IMR-90 (cell line): ENCODE measurements at regions not wholly inside any gene's neighbourhood (a gene's known extent, or its start where the extent isn't known, plus 50 kb on each side); places are given as distances from the start of the nearest gene placed in this dataset.

Source experiments
- ATAC-seq: fragments of 200-7000 bp; cut with Tn5 transposase; 2 replicates; pipeline ENCODE4 v1.9.1; 2020; ENCODE audit warnings: low read depth, mild to moderate bottlenecking, moderate library complexity
- BruUV-seq: library from RNA; stranded (reverse); fragments of 400-500 nt; replicated peaks from 2 replicates; lab custom pipeline; 2021; lab: Mats Ljungman, UMichigan
- CTCF ChIA-PET: fragments of 300-600 bp; formaldehyde crosslinking; extraction: SDS; loops from one replicate; lab custom pipeline; 2021; ENCODE audit warnings: antibody characterized with exemption; lab: Yijun Ruan, JAX
- POLR2A ChIA-PET: fragments of 300-600 bp; sonication (Branson Sonifier 250); formaldehyde crosslinking; loops from one replicate; lab custom pipeline; 2022; ENCODE audit warnings: antibody characterized with exemption; ENCODE audit not compliant: unreplicated experiment; lab: Charles Lee
- DNase-seq: peaks from one replicate; pipeline ENCODE4 v3.0.0; 2013
- H2AFZ ChIP-seq: replicated peaks from 2 replicates; pipeline ENCODE3; 2013; ENCODE audit warnings: low read length, mild to moderate bottlenecking; ENCODE audit not compliant: poor library complexity
- H2AK5ac ChIP-seq: 2 replicates; pipeline ENCODE4 v1.6.1; 2013; ENCODE audit warnings: low read depth, low read length, inconsistent platforms
- H2AK9ac ChIP-seq: replicated peaks from 2 replicates; pipeline ENCODE3; 2013; ENCODE audit warnings: mild to moderate bottlenecking, low read depth, low read length, moderate library complexity; ENCODE audit not compliant: poor library complexity
- H2BK120ac ChIP-seq: 2 replicates; pipeline ENCODE4 v1.6.1; 2013; ENCODE audit warnings: low read depth, low read length, inconsistent platforms
- H2BK15ac ChIP-seq: 3 replicates; pipeline ENCODE4 v1.6.1; 2013; ENCODE audit warnings: low read depth, low read length, inconsistent platforms
- H2BK20ac ChIP-seq: 2 replicates; pipeline ENCODE4 v1.6.1; 2013; ENCODE audit warnings: low read depth, mild to moderate bottlenecking, inconsistent platforms, low read length, moderate library complexity
- H2BK5ac ChIP-seq: 2 replicates; pipeline ENCODE4 v1.6.1; 2013; ENCODE audit warnings: mild to moderate bottlenecking, low read depth, low read length, inconsistent platforms; ENCODE audit not compliant: poor library complexity, severe bottlenecking
- H3K14ac ChIP-seq: replicated peaks from 2 replicates; pipeline ENCODE4 v1.6.1; 2013; ENCODE audit warnings: low read depth, low read length, inconsistent platforms
- H3K18ac ChIP-seq: 2 replicates; pipeline ENCODE4 v1.6.1; 2013; ENCODE audit warnings: low read depth, low read length, control low read depth
- H3K23ac ChIP-seq: 2 replicates; pipeline ENCODE4 v1.6.1; 2013; ENCODE audit warnings: low read depth, low read length, inconsistent platforms
- H3K27ac ChIP-seq: 2 replicates; pipeline ENCODE4 v1.5.1; 2013; ENCODE audit warnings: mild to moderate bottlenecking, control low read depth, low read length; ENCODE audit not compliant: insufficient read depth
- H3K27me3 ChIP-seq: 2 replicates; pipeline ENCODE4 v1.6.1; 2013; ENCODE audit warnings: low read length; ENCODE audit not compliant: control insufficient read depth, insufficient read depth
- H3K36me3 ChIP-seq: 2 replicates; pipeline ENCODE4 v1.6.1; 2013; ENCODE audit warnings: low read length, mixed read lengths; ENCODE audit not compliant: control insufficient read depth, insufficient read depth
- H3K4ac ChIP-seq: 2 replicates; pipeline ENCODE4 v1.6.1; 2013; ENCODE audit warnings: low read depth, low read length, inconsistent platforms
- H3K4me1 ChIP-seq: 2 replicates; pipeline ENCODE4 v1.6.1; 2013; ENCODE audit warnings: low read length, mixed read lengths; ENCODE audit not compliant: control insufficient read depth, insufficient read depth
- H3K4me2 ChIP-seq: 2 replicates; pipeline ENCODE4 v1.6.1; 2013; ENCODE audit warnings: low read depth, mild to moderate bottlenecking, control low read depth, low read length, moderate library complexity
- H3K4me3 ChIP-seq: 2 replicates; pipeline ENCODE4 v1.5.1; 2013; ENCODE audit warnings: low read depth, mild to moderate bottlenecking, control low read depth, low read length, moderate library complexity; ENCODE audit not compliant: insufficient read depth
- H3K56ac ChIP-seq: 2 replicates; pipeline ENCODE4 v1.6.1; 2013; ENCODE audit warnings: low read length, inconsistent platforms; ENCODE audit not compliant: insufficient read depth; ENCODE audit errors: extremely low read depth
- H3K79me1 ChIP-seq, 2 experiments: 2 replicates each; pipeline ENCODE4 v1.6.1; 2013; ENCODE audit warnings: low read length in 2 of 2, inconsistent platforms in 1 of 2, low read depth in 1 of 2
- H3K9ac ChIP-seq: 2 replicates; pipeline ENCODE4 v1.6.1; 2013; ENCODE audit warnings: low read depth, low read length, control low read depth
- H3K9me1 ChIP-seq: 2 replicates; pipeline ENCODE4 v1.6.1; 2013; ENCODE audit warnings: low read length, inconsistent platforms; ENCODE audit not compliant: insufficient read depth
- H3K9me3 ChIP-seq: 2 replicates; pipeline ENCODE4 v1.6.1; 2013; ENCODE audit warnings: low read length; ENCODE audit not compliant: control insufficient read depth, insufficient read depth
- H4K20me1 ChIP-seq: 2 replicates; pipeline ENCODE4 v1.6.1; 2013; ENCODE audit warnings: low read length, inconsistent platforms; ENCODE audit not compliant: insufficient read depth
- H4K5ac ChIP-seq: 2 replicates; pipeline ENCODE4 v1.6.1; 2013; ENCODE audit warnings: mild to moderate bottlenecking, low read depth, low read length, control low read depth
- H4K8ac ChIP-seq, 2 experiments: 2 replicates each; pipeline ENCODE4 v1.6.1; 2013; ENCODE audit warnings: low read depth in 2 of 2, low read length in 2 of 2, control low read depth in 1 of 2, inconsistent platforms in 1 of 2
- H4K91ac ChIP-seq: 2 replicates; pipeline ENCODE4 v1.6.1; 2013; ENCODE audit warnings: low read depth, low read length, inconsistent platforms; ENCODE audit not compliant: insufficient read depth
- FOS ChIP-seq: fragments of 150-350 bp; IDR thresholded peaks from 2 replicates; pipeline ENCODE4 v1.6.1; 2016; ENCODE audit warnings: low read depth, low read length
- MAFK ChIP-seq: IDR thresholded peaks from 2 replicates; pipeline ENCODE4 v1.6.1; 2012; ENCODE audit warnings: low read depth, low read length, improper control_type of control experiment
- MAZ ChIP-seq: IDR thresholded peaks from 2 replicates; pipeline ENCODE4 v1.6.1; 2012; ENCODE audit warnings: low read depth, mild to moderate bottlenecking, low read length, improper control_type of control experiment, moderate library complexity, borderline replicate concordance
- NFE2L2 ChIP-seq: fragments of 150-350 bp; IDR thresholded peaks from 2 replicates; pipeline ENCODE4 v1.6.1; 2016; ENCODE audit warnings: low read depth, mild to moderate bottlenecking, low read length
- SMC3 ChIP-seq: fragments of 150-350 bp; IDR thresholded peaks from 2 replicates; pipeline ENCODE4 v1.6.1; 2016; ENCODE audit warnings: low read depth, mild to moderate bottlenecking, antibody characterized with exemption, low read length, moderate library complexity
- WGBS, 2 experiments: methylation state at CpG; one replicate each; pipeline versions ENCODE4 v1.1.5 to v1.1.7; 2013; ENCODE audit warnings: missing lambda C conversion rate in 2 of 2; ENCODE audit not compliant: insufficient read length in 1 of 2; ENCODE audit errors: extremely low coverage in 2 of 2; 5-methylcytosine and 5-hydroxymethylcytosine counted together
- dilution Hi-C: fragments of 300-500 bp; cut with HindIII; formaldehyde crosslinking; loops from one replicate; pipeline ENCODE4 v1.14.3; 2018; ENCODE audit warnings: low sequenced_read_pairs; ENCODE audit not compliant: unreplicated experiment
- in situ Hi-C: fragments of 300-500 bp; cut with MboI; formaldehyde crosslinking; loops from 3 replicates; pipeline ENCODE4 v1.14.3; 2019; ENCODE audit warnings: low sequenced_read_pairs, inconsistent platforms, mixed read lengths
- intact Hi-C: fragments of 100-400 bp; cut with micrococcal nuclease; formaldehyde crosslinking; loops from 2 replicates; pipeline ENCODE4 v1.10.0; 2022

GRCh38 chr5:40354171-40354570, 325.5 kb upstream of the PTGER4 start:
- 70% methylated on average over 2 of the region's 5 CpGs; no CpG with 5 or more reads in 1 of the 2 experiments for whole genome bisulfite sequencing, 2 experiments
- H3K4me3 ChIP-seq: no peak overlapping the region
- no peak overlapping the region for H2BK120ac ChIP-seq
- no peak overlapping the region for H2AK9ac ChIP-seq
- no peak overlapping the region for H3K56ac ChIP-seq
- no peak overlapping the region for H4K5ac ChIP-seq
- H3K27me3 ChIP-seq: no peaks in the 10 kb centered on the region
- H2AK5ac ChIP-seq: no peak overlapping the region
- H3K79me1 ChIP-seq: no peaks in the 10 kb centered on the region
- in situ Hi-C loops: no loop called here
- CTCF ChIA-PET: no interaction called here
- no peak overlapping the region for H3K27ac ChIP-seq
- H3K4ac ChIP-seq: no peak overlapping the region
- no peak overlapping the region for H3K18ac ChIP-seq
- no TSS peak for BruUV-seq
- H3K4me2 ChIP-seq: no peak overlapping the region
- H3K9me3 ChIP-seq: no peaks in the 10 kb centered on the region
- no peak overlapping the region for H4K8ac ChIP-seq
- no peaks in the 10 kb centered on the region for H3K36me3 ChIP-seq
- no peaks in the 10 kb centered on the region for H3K9me1 ChIP-seq
- POLR2A ChIA-PET: no interaction called here
- H3K14ac ChIP-seq: no peak overlapping the region
- peak overlapping the region; percentile 27 for H2AFZ ChIP-seq
- intact Hi-C loops: no loop called here
- DNase-seq (no peak), ATAC-seq (no peak)
- no peak overlapping the region for H2BK5ac ChIP-seq
- no peak overlapping the region for H3K23ac ChIP-seq
- no peaks in the 10 kb centered on the region for H4K20me1 ChIP-seq
- dilution Hi-C loops: no loop called here
- H2BK20ac ChIP-seq: no peak overlapping the region
- no peak overlapping the region for H3K9ac ChIP-seq
- no peak overlapping the region for H4K91ac ChIP-seq
- no peak for TF ChIP-seq MAFK
- no peak for TF ChIP-seq FOS
- no peak for TF ChIP-seq NFE2L2
- no peak for TF ChIP-seq SMC3
- TF ChIP-seq MAZ: no peak
- no peak overlapping the region for H2BK15ac ChIP-seq
- H3K4me1 ChIP-seq: no peaks in the 10 kb centered on the region
